Ovary (tissue), 7 donors: ENCODE measurements at regions not wholly inside any gene's neighbourhood (a gene's known extent, or its start where the extent isn't known, plus 50 kb on each side); places are given as distances from the start of the nearest gene placed in this dataset.

Experiments
- DNase-seq, 5 donors: peaks; one replicate each; pipeline ENCODE4 v3.0.0-alpha.2; 2019 to 2020
- H3K27ac ChIP-seq, 2 donors: fragments of 200-600 bp; one replicate each; pipeline versions ENCODE4 v1.5.1 to v1.8.0; 2019 to 2022
- H3K27me3 ChIP-seq: fragments of 200-600 bp; one replicate; pipeline ENCODE4 v1.8.0; 2022
- H3K36me3 ChIP-seq: fragments of 200-600 bp; sonication (generic); one replicate; pipeline ENCODE4 v1.5.1; 2019
- H3K4me1 ChIP-seq: one replicate; pipeline ENCODE4 v1.8.1; 2013; ENCODE audit warnings: mild to moderate bottlenecking, moderate library complexity; ENCODE audit not compliant: insufficient read depth
- H3K4me3 ChIP-seq: fragments of 200-600 bp; sonication (generic); one replicate; pipeline ENCODE4 v1.5.1; 2017
- H3K9me3 ChIP-seq, 2 donors: fragments of 200-600 bp in 1 of 2; sonication (generic) in 1 of 2; one replicate each; pipeline versions ENCODE4 v1.5.1 to v1.8.1; 2013 to 2019; ENCODE audit warnings: mild to moderate bottlenecking in 1 of 2, moderate library complexity in 1 of 2
- CTCF ChIP-seq, 3 donors: fragments of 450-650 bp in 2 of 3; fragments of 200-600 bp in 1 of 3; IDR thresholded peaks; one replicate each; pipeline versions ENCODE4 v1.5.1 to v1.8.0; 2016 to 2022; ENCODE audit warnings: antibody characterized with exemption in 3 of 3, mild to moderate bottlenecking in 1 of 3
- EP300 ChIP-seq: sonication (generic); formaldehyde crosslinking; IDR thresholded peaks from one replicate; pipeline ENCODE4 v1.6.1; 2017; ENCODE audit warnings: antibody characterized with exemption
- POLR2A ChIP-seq: fragments of 450-650 bp; IDR thresholded peaks from one replicate; pipeline ENCODE4 v1.6.1; 2017; ENCODE audit warnings: antibody characterized with exemption, mild to moderate bottlenecking, moderate library complexity
- WGBS, 3 donors: extraction: QIAGEN DNeasy Blood & Tissue Kit in 1 of 3; methylation state at CpG; one replicate each; pipeline versions ENCODE4 v1.1.5 to v1.1.7; 2013 to 2017; 5-methylcytosine and 5-hydroxymethylcytosine counted together
- intact Hi-C, 4 donors: fragments of 100-400 bp; cut with DNase I; formaldehyde crosslinking; loops; one replicate each; pipeline versions ENCODE4 v1.11.0 to v1.15.1; 2022 to 2023
- donor health status: DM: no; HTN: no; CAD: no; lungs with moderate emphysema.
- donor health status: DM: no; HTN: no; CAD: no.
- donor health status: Bipolar disorder and iron deficiency.
- donor health status: DM: no; HTN: no; CAD: no.
- donor health status: DM: yes; HTN: yes; CAD: no.

- H3K36me3 ChIP-seq = no peaks in the 10 kb centered on the region
- no peak overlapping the region for H3K27ac ChIP-seq
- H3K9me3 ChIP-seq = no peaks in the 10 kb centered on the region
- 74 to 76% (median 74%) methylated on average over 2 of the region's 2 CpGs for WGBS, 3 donors
- H3K4me1 ChIP-seq = no peaks in the 10 kb centered on the region
- intact Hi-C loops = no loop called here
- H3K4me3 ChIP-seq = no peak overlapping the region
- no peaks in the 10 kb centered on the region for H3K27me3 ChIP-seq
- TF ChIP-seq EP300 = no peak
- TF ChIP-seq CTCF (IDR thresholded peaks at IDR 0.05) = no peak
- TF ChIP-seq POLR2A = no peak
- no peak for DNase-seq
Observed at GRCh38 chr12:126534495-126534894, 1469.3 kb downstream of the AACS start.

GRCh38 chr12:126534942-126535341, 1469.7 kb downstream of the AACS start:
- TF ChIP-seq CTCF (IDR thresholded peaks at IDR 0.05) (no peak), POLR2A (no peak), EP300 (no peak)

GRCh38 chr12:126535971-126536370, 1470.7 kb downstream of the AACS start:
- DNase-seq = no peak
- Histone ChIP-seq H3K27ac (no peak overlapping the region), H3K9me3 (no peaks in the 10 kb centered on the region), H3K4me1 (no peaks in the 10 kb centered on the region), H3K36me3 (no peaks in the 10 kb centered on the region), H3K4me3 (no peak overlapping the region), H3K27me3 (no peaks in the 10 kb centered on the region)
- intact Hi-C loops = no loop called here
- WGBS, 3 donors = 23 to 51% (median 23%) methylated on average over 4 of the region's 4 CpGs
- TF ChIP-seq CTCF (IDR thresholded peaks at IDR 0.05) (no peak), POLR2A (no peak), EP300 (no peak)

More at GRCh38 chr12:126534942-126535341, 1469.7 kb downstream of the AACS start:
- no peak for DNase-seq
- H3K27me3 ChIP-seq = no peaks in the 10 kb centered on the region
- no peaks in the 10 kb centered on the region for H3K4me1 ChIP-seq
- no peak overlapping the region for H3K27ac ChIP-seq
- intact Hi-C loops = no loop called here
- H3K36me3 ChIP-seq = no peaks in the 10 kb centered on the region
- H3K9me3 ChIP-seq = no peaks in the 10 kb centered on the region
- 52 to 82% (median 64%) methylated on average over 1 of the region's 1 CpG for WGBS, 3 donors
- H3K4me3 ChIP-seq = no peak overlapping the region

GRCh38 chr12:126537961-126538530, 1472.8 kb downstream of the AACS start:
- H3K27me3 ChIP-seq = no peaks in the 10 kb centered on the region
- no peak for DNase-seq
- no peak overlapping the region for H3K27ac ChIP-seq
- H3K36me3 ChIP-seq = no peaks in the 10 kb centered on the region
- 49 to 66% (median 56%) methylated on average over 3 of the region's 3 CpGs for WGBS, 3 donors
- H3K9me3 ChIP-seq = no peaks in the 10 kb centered on the region
- TF ChIP-seq EP300 = no peak
- TF ChIP-seq POLR2A = no peak
- TF ChIP-seq CTCF (IDR thresholded peaks at IDR 0.05) = no peak
- intact Hi-C loops = no loop called here
- H3K4me3 ChIP-seq = no peak overlapping the region
- H3K4me1 ChIP-seq = no peaks in the 10 kb centered on the region
